Natural killer cell (primary cell): ENCODE measurements at regions not wholly inside any gene's neighbourhood (a gene's known extent, or its start where the extent isn't known, plus 50 kb on each side); places are given as distances from the start of the nearest gene placed in this dataset.

Experiments used
- ATAC-seq, 3 donors: fragments of 150-1000 bp in 2 of 3; fragments of 200-7000 bp in 1 of 3; cut with Tn5 transposase; 1 replicate in 1 of 3; 2 replicates in 2 of 3; pipeline ENCODE4 v1.10.0; 2021; ENCODE audit warnings: mild to moderate bottlenecking in 2 of 3, moderate library complexity in 2 of 3
- DNase-seq, 2 donors: peaks; one replicate each; pipeline versions ENCODE4 v3.0.0 to v3.0.0-alpha.2; 2013 to 2021; ENCODE audit warnings: mixed read lengths in 1 of 2
- H3K27ac ChIP-seq: one replicate; pipeline ENCODE4 v1.5.1; 2013; ENCODE audit warnings: mild to moderate bottlenecking, low read length
- H3K27me3 ChIP-seq: one replicate; pipeline ENCODE4 v1.6.1; 2013; ENCODE audit warnings: low read length; ENCODE audit not compliant: control insufficient read depth, insufficient read depth
- H3K36me3 ChIP-seq: one replicate; pipeline ENCODE4 v1.6.1; 2013; ENCODE audit warnings: low read length; ENCODE audit not compliant: control insufficient read depth, insufficient read depth
- H3K4me1 ChIP-seq: one replicate; pipeline ENCODE4 v1.6.1; 2013; ENCODE audit warnings: low read length; ENCODE audit not compliant: control insufficient read depth, insufficient read depth
- H3K4me3 ChIP-seq: one replicate; pipeline ENCODE4 v1.5.1; 2013; ENCODE audit warnings: low read length
- H3K9me3 ChIP-seq: one replicate; pipeline ENCODE4 v1.6.1; 2013; ENCODE audit warnings: low read length; ENCODE audit not compliant: control insufficient read depth, insufficient read depth
- H3K27ac Mint-ChIP-seq, 2 donors: one replicate each; pipeline ENCODE4 v1.8.0; 2022; ENCODE audit warnings: mild to moderate bottlenecking in 2 of 2, mixed read lengths in 2 of 2, moderate library complexity in 1 of 2
- H3K27me3 Mint-ChIP-seq, 2 donors: one replicate each; pipeline ENCODE4 v1.8.0; 2022; ENCODE audit warnings: low read depth in 2 of 2, mixed read lengths in 2 of 2
- H3K36me3 Mint-ChIP-seq: one replicate; pipeline ENCODE4 v1.8.0; 2022; ENCODE audit warnings: mixed read lengths
- H3K4me1 Mint-ChIP-seq, 2 donors: one replicate each; pipeline ENCODE4 v1.8.0; 2022; ENCODE audit warnings: mixed read lengths in 2 of 2
- H3K4me3 Mint-ChIP-seq: one replicate; pipeline ENCODE4 v1.8.0; 2022; ENCODE audit warnings: mild to moderate bottlenecking, moderate library complexity, mixed read lengths
- H3K9me3 Mint-ChIP-seq, 2 donors: one replicate each; pipeline ENCODE4 v1.8.0; 2022; ENCODE audit warnings: mixed read lengths in 2 of 2
- WGBS: methylation state at CpG from one replicate; pipeline ENCODE4 v1.1.7; 2013; ENCODE audit warnings: missing lambda C conversion rate; ENCODE audit not compliant: insufficient coverage; 5-methylcytosine and 5-hydroxymethylcytosine counted together
- intact Hi-C: fragments of 100-400 bp; cut with micrococcal nuclease; formaldehyde crosslinking; loops from one replicate; pipeline ENCODE4 v1.14.2; 2022
- TF ChIP-seq, protein P1 (sequence below): fragments of 200-600 bp; IDR thresholded peaks from one replicate; pipeline ENCODE4 v1.8.0; 2022; ENCODE audit warnings: antibody characterized with exemption

DNA sequence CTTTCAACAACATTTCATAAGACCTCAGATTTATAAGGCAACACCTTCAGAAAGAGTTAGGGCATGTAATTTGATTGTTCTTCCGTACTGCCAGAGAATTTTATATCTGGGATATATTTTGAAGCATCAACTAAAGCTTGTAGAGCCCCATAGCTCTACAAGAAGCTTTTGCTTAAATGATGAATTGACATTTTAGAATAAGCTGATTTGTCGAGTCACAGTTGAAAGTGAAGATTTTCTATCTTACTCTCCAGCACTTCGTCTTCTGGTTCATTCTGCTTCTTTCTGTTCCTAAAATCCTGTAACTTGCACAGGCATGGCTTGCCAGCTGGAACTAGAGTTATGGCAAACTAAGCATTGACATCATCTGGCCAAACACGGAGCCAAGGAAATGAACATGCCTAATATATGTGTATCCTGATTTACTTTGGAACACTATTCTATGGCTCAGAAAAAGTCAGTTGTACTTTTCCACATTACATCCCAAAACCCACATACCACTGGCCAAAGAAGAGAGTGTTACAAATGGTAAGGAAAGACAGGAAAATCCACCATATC is 68.6 kb upstream of the MAST4 start:
- no peaks in the 10 kb centered on the region for H3K9me3 ChIP-seq
- H3K27me3 ChIP-seq: no peaks in the 10 kb centered on the region
- Mint-ChIP-seq H3K27ac (no peak overlapping the region), H3K9me3 (peaks cover 2 to 3% of the 10 kb centered on the region in 2 donors), H3K36me3 (no peaks in the 10 kb centered on the region), H3K4me1 (no peaks in the 10 kb centered on the region), H3K27me3 (no peaks in the 10 kb centered on the region), H3K4me3 (no peak overlapping the region)
- H3K4me3 ChIP-seq: no peak overlapping the region
- DNase-seq (no peak), ATAC-seq (no peak)
- intact Hi-C loops: no loop called here
- no peak overlapping the region for H3K27ac ChIP-seq
- TF ChIP-seq, protein P1, sequence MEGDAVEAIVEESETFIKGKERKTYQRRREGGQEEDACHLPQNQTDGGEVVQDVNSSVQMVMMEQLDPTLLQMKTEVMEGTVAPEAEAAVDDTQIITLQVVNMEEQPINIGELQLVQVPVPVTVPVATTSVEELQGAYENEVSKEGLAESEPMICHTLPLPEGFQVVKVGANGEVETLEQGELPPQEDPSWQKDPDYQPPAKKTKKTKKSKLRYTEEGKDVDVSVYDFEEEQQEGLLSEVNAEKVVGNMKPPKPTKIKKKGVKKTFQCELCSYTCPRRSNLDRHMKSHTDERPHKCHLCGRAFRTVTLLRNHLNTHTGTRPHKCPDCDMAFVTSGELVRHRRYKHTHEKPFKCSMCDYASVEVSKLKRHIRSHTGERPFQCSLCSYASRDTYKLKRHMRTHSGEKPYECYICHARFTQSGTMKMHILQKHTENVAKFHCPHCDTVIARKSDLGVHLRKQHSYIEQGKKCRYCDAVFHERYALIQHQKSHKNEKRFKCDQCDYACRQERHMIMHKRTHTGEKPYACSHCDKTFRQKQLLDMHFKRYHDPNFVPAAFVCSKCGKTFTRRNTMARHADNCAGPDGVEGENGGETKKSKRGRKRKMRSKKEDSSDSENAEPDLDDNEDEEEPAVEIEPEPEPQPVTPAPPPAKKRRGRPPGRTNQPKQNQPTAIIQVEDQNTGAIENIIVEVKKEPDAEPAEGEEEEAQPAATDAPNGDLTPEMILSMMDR: no peak
- WGBS: 77% methylated on average over 3 of the region's 4 CpGs
- no peaks in the 10 kb centered on the region for H3K4me1 ChIP-seq
- no peaks in the 10 kb centered on the region for H3K36me3 ChIP-seq

DNA sequence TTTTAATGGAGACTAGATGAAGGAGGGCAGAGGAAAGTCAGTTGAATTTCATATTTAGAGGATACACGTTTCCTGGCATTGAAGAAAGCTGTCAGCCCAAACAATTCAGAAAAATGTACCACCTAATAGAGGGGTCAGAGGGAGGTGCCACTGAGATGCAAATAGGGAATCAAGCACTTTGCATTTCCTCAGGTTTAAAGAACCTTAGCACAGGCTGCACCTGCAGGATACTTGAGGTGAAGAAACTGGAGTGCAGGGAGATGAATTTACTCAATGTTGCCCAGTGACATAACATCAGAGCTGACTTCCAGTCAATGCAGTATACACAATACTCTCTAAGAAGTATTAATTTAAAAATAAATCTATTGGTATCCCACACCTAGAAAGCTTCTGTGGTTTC is 67.0 kb upstream of the MAST4 start:
- Histone ChIP-seq H3K9me3 (no peaks in the 10 kb centered on the region), H3K27me3 (no peaks in the 10 kb centered on the region), H3K4me1 (no peaks in the 10 kb centered on the region), H3K36me3 (no peaks in the 10 kb centered on the region), H3K4me3 (no peak overlapping the region), H3K27ac (no peak overlapping the region)
- intact Hi-C loops: no loop called here
- Mint-ChIP-seq H3K4me1 (no peaks in the 10 kb centered on the region), H3K9me3 (peaks cover 2 to 3% of the 10 kb centered on the region in 2 donors), H3K27ac (no peak overlapping the region), H3K36me3 (no peaks in the 10 kb centered on the region), H3K4me3 (no peak overlapping the region), H3K27me3 (peaks cover 0 to 3% of the 10 kb centered on the region in 2 donors)
- DNase-seq (no peak), ATAC-seq (no peak)
- WGBS: 100% methylated on average over 1 of the region's 1 CpG
- TF ChIP-seq, protein P1: no peak

DNA sequence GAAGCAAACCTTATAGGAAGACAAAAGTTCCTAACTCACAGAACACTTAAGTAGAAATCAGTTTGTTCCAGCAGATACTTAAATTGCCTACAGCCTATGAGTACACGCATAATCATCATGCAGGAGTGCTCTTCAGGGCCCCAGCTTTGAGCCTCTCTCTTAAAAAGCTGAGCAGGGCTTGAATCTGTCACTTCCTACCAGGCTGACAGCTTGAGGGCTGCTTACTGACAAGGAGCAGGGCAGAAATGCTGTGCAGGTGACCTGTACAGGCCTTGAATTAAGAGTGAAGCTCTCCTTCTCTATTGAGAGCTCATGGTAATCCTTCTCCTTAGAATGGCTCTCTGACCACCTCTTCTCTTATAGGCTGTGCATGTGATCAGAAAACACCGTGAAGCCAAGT is 66.5 kb upstream of the MAST4 start:
- intact Hi-C loops: no loop called here
- no peak overlapping the region for H3K4me3 ChIP-seq
- 100% methylated on average over 1 of the region's 2 CpGs for WGBS
- H3K36me3 Mint-ChIP-seq: no peaks in the 10 kb centered on the region
- DNase-seq (no peak), ATAC-seq (no peak)
- H3K27me3 ChIP-seq: no peaks in the 10 kb centered on the region
- H3K9me3 ChIP-seq: no peaks in the 10 kb centered on the region
- H3K4me3 Mint-ChIP-seq: no peak overlapping the region
- no peak overlapping the region for H3K27ac Mint-ChIP-seq
- H3K36me3 ChIP-seq: no peaks in the 10 kb centered on the region
- TF ChIP-seq, protein P1: no peak
- peaks cover 0 to 3% of the 10 kb centered on the region in 2 donors for H3K27me3 Mint-ChIP-seq
- H3K4me1 Mint-ChIP-seq: no peaks in the 10 kb centered on the region
- peaks cover 2 to 3% of the 10 kb centered on the region in 2 donors for H3K9me3 Mint-ChIP-seq
- no peak overlapping the region for H3K27ac ChIP-seq
- no peaks in the 10 kb centered on the region for H3K4me1 ChIP-seq

DNA sequence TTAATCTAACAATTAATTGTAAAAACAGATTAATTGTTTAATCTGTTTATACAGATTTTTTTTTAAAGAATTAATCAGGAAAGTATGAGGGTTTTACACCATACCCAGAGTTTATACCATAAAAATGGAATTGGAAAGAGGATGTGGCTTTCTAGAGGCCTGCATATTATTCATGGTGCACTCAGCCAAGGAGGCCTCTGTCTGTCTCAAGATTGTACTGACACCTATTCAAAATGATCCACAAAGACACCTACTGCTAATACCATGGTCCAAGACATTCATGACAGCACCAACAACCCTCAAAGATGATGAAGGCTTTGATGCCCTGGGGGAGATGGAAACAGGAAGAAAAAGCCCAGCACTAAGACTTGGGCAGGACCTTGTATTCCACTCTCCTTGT is 58.1 kb upstream of the MAST4 start:
- no peak overlapping the region for H3K27ac Mint-ChIP-seq
- ATAC-seq (no peak), DNase-seq (no peak)
- H3K27ac ChIP-seq: no peak overlapping the region
- H3K36me3 Mint-ChIP-seq: no peaks in the 10 kb centered on the region
- no peaks in the 10 kb centered on the region for H3K36me3 ChIP-seq
- intact Hi-C loops: no loop called here
- TF ChIP-seq, protein P1: no peak
- H3K4me1 Mint-ChIP-seq: no peaks in the 10 kb centered on the region
- H3K9me3 ChIP-seq: no peaks in the 10 kb centered on the region
- no peaks in the 10 kb centered on the region for H3K27me3 ChIP-seq
- no peak overlapping the region for H3K4me3 ChIP-seq
- no peaks in the 10 kb centered on the region for H3K4me1 ChIP-seq
- peaks cover 0 to 8% of the 10 kb centered on the region in 2 donors for H3K9me3 Mint-ChIP-seq
- H3K4me3 Mint-ChIP-seq: no peak overlapping the region
- no peaks in the 10 kb centered on the region for H3K27me3 Mint-ChIP-seq
